SKM-1 (cell line): ENCODE measurements at regions not wholly inside any gene's neighbourhood (a gene's known extent, or its start where the extent isn't known, plus 50 kb on each side); places are given as distances from the start of the nearest gene placed in this dataset.

Experiments used
- DNase-seq: peaks from one replicate; lab custom pipeline; 2025; ENCODE audit not compliant: unreplicated experiment; lab: John Stamatoyannopoulos, UW

GRCh38 chrX:39322496-39322895, 521.2 kb downstream of the MID1IP1 start:
- DNase-seq, result no peak

GRCh38 chrX:39324233-39324930, 523.1 kb downstream of the MID1IP1 start:
- DNase-seq, result no peak

GRCh38 chrX:39327255-39327654, 526.0 kb downstream of the MID1IP1 start:
- no peak for DNase-seq

GRCh38 chrX:39327705-39328104, 526.4 kb downstream of the MID1IP1 start:
- DNase-seq, result no peak

GRCh38 chrX:39328661-39329060, 527.4 kb downstream of the MID1IP1 start:
- DNase-seq, result no peak

- DNase-seq, result no peak
Observed at GRCh38 chrX:39331082-39331704, 529.9 kb downstream of the MID1IP1 start.

GRCh38 chrX:39333451-39333850, 532.2 kb downstream of the MID1IP1 start:
- no peak for DNase-seq

GRCh38 chrX:39335513-39336235, 534.4 kb downstream of the MID1IP1 start:
- no peak for DNase-seq

GRCh38 chrX:39336671-39337311, 535.5 kb downstream of the MID1IP1 start:
- DNase-seq, result no peak

GRCh38 chrX:39337451-39337850, 536.2 kb downstream of the MID1IP1 start:
- no peak for DNase-seq

- DNase-seq, result no peak
Observed at GRCh38 chrX:39338583-39338982, 537.3 kb downstream of the MID1IP1 start.

- DNase-seq, result no peak
Observed at GRCh38 chrX:39356119-39356807, 555.0 kb downstream of the MID1IP1 start.

- DNase-seq, result no peak
Observed at GRCh38 chrX:39360101-39360500, 558.8 kb downstream of the MID1IP1 start.

- no peak for DNase-seq
Observed at GRCh38 chrX:39361736-39362135, 560.5 kb downstream of the MID1IP1 start.

GRCh38 chrX:39367416-39367815, 566.2 kb downstream of the MID1IP1 start:
- DNase-seq, result no peak

- DNase-seq, result no peak
Observed at GRCh38 chrX:39372115-39372514, 570.9 kb downstream of the MID1IP1 start.

GRCh38 chrX:39377157-39377556, 575.9 kb downstream of the MID1IP1 start:
- DNase-seq, result no peak

- DNase-seq, result no peak
Observed at GRCh38 chrX:39377773-39378172, 576.5 kb downstream of the MID1IP1 start.

- DNase-seq, result no peak
Observed at GRCh38 chrX:39381422-39381821, 580.2 kb downstream of the MID1IP1 start.

- no peak for DNase-seq
Observed at GRCh38 chrX:39384996-39385395, 583.7 kb downstream of the MID1IP1 start.

GRCh38 chrX:39388730-39389129, 587.5 kb downstream of the MID1IP1 start:
- DNase-seq, result no peak
